GM19238 (cell line): ENCODE measurements at regions not wholly inside any gene's neighbourhood (a gene's known extent, or its start where the extent isn't known, plus 50 kb on each side); places are given as distances from the start of the nearest gene placed in this dataset.

Source experiments
- DNase-seq: peaks from one replicate; pipeline ENCODE4 v3.0.0; 2011; ENCODE audit warnings: low spot score; ENCODE audit not compliant: insufficient read length

GRCh38 chr1:219279017-219279770 lies 105.5 kb downstream of the LYPLAL1 start:
- DNase-seq = no peak

GRCh38 chr1:219278288-219278687 lies 104.6 kb downstream of the LYPLAL1 start:
- no peak for DNase-seq

- no peak for DNase-seq
These were observed 103.8 kb downstream of the LYPLAL1 start for GRCh38 chr1:219277304-219278105.

- DNase-seq = no peak
These were observed 102.5 kb downstream of the LYPLAL1 start for GRCh38 chr1:219276049-219276738.

- DNase-seq = no peak
These were observed 99.5 kb downstream of the LYPLAL1 start for GRCh38 chr1:219273088-219273686.

GRCh38 chr1:219271818-219272535 lies 98.3 kb downstream of the LYPLAL1 start:
- DNase-seq = no peak

- DNase-seq = no peak
These were observed 95.5 kb downstream of the LYPLAL1 start for GRCh38 chr1:219269171-219269570.

- no peak for DNase-seq
These were observed 92.8 kb downstream of the LYPLAL1 start for GRCh38 chr1:219266524-219266923.

GRCh38 chr1:219265026-219265515 lies 91.4 kb downstream of the LYPLAL1 start:
- no peak for DNase-seq

GRCh38 chr1:219264561-219264960 lies 90.9 kb downstream of the LYPLAL1 start:
- no peak for DNase-seq
